GM21737 (cell line): ENCODE measurements at regions not wholly inside any gene's neighbourhood (a gene's known extent, or its start where the extent isn't known, plus 50 kb on each side); places are given as distances from the start of the nearest gene placed in this dataset.
"Not testable (repeated sequence)": the region's sequence is repeated elsewhere in the genome, so short reads cannot be mapped to it uniquely, and the experiment has no call there.

Experiments used
- ATAC-seq: cut with Tn5 transposase; IDR thresholded peaks from one replicate; pipeline ENCODE4 v1.9.1; 2021; ENCODE audit warnings: mild to moderate bottlenecking, moderate library complexity; ENCODE audit not compliant: unreplicated experiment

- no peak for ATAC-seq
These were observed 128.5 kb upstream of the LRIG1 start for GRCh38 chr3:66629150-66629981.

- no peak for ATAC-seq
These were observed 129.2 kb upstream of the LRIG1 start for GRCh38 chr3:66629982-66630368.

GRCh38 chr3:66633402-66634381 is 132.9 kb upstream of the LRIG1 start:
- no peak for ATAC-seq

GRCh38 chr3:66638717-66639116 is 137.9 kb upstream of the LRIG1 start:
- ATAC-seq = no peak

- no peak for ATAC-seq
These were observed 139.1 kb upstream of the LRIG1 start for GRCh38 chr3:66639809-66640356.

- ATAC-seq = no peak
These were observed 141.2 kb upstream of the LRIG1 start for GRCh38 chr3:66642019-66642418.

- ATAC-seq = no peak
These were observed 141.7 kb upstream of the LRIG1 start for GRCh38 chr3:66642484-66642883.

GRCh38 chr3:66644549-66644948 is 143.7 kb upstream of the LRIG1 start:
- ATAC-seq = no peak

GRCh38 chr3:66648975-66649374 is 148.2 kb upstream of the LRIG1 start:
- ATAC-seq = no peak

GRCh38 chr3:66651520-66651919 is 150.7 kb upstream of the LRIG1 start:
- ATAC-seq = not testable (repeated sequence)

- ATAC-seq = not testable (repeated sequence)
These were observed 151.3 kb upstream of the LRIG1 start for GRCh38 chr3:66652100-66652499.

- ATAC-seq = no peak
These were observed 154.2 kb upstream of the LRIG1 start for GRCh38 chr3:66655044-66655443.

- ATAC-seq = no peak
These were observed 154.8 kb upstream of the LRIG1 start for GRCh38 chr3:66655671-66656070.

GRCh38 chr3:66656609-66657008 is 155.8 kb upstream of the LRIG1 start:
- ATAC-seq = no peak

GRCh38 chr3:66659056-66659455 is 158.2 kb upstream of the LRIG1 start:
- no peak for ATAC-seq

GRCh38 chr3:66661628-66662027 is 160.8 kb upstream of the LRIG1 start:
- no peak for ATAC-seq

- ATAC-seq = no peak
These were observed 162.1 kb upstream of the LRIG1 start for GRCh38 chr3:66662894-66663293.

GRCh38 chr3:66665021-66665695 is 164.3 kb upstream of the LRIG1 start:
- ATAC-seq = no peak

GRCh38 chr3:66666362-66666761 is 165.5 kb upstream of the LRIG1 start:
- no peak for ATAC-seq

GRCh38 chr3:66667263-66667662 is 166.4 kb upstream of the LRIG1 start:
- no peak for ATAC-seq

- ATAC-seq = no peak
These were observed 170.5 kb upstream of the LRIG1 start for GRCh38 chr3:66671291-66671690.
